SK-N-SH treated with all-trans-retinoic acid at 6 μM for 48 hours (cell line): ENCODE measurements at regions not wholly inside any gene's neighbourhood (a gene's known extent, or its start where the extent isn't known, plus 50 kb on each side); places are given as distances from the start of the nearest gene placed in this dataset.

Experiments used
- ATAC-seq: fragments of 200-7000 bp; cut with Tn5 transposase; 3 replicates; pipeline ENCODE4 v1.9.1; 2020; ENCODE audit warnings: mild to moderate bottlenecking, moderate library complexity
- ARNTL ChIP-seq: fragments of 450-650 bp; formaldehyde crosslinking; IDR thresholded peaks from 2 replicates; pipeline ENCODE4 v1.5.0; 2020; ENCODE audit warnings: low read depth, mild to moderate bottlenecking, moderate library complexity, borderline replicate concordance
- BACH2 ChIP-seq: fragments of 250-450 bp; sonication (Bioruptor Pico); IDR thresholded peaks from 2 replicates; pipeline ENCODE4 v1.9.0; 2021; ENCODE audit warnings: mild to moderate bottlenecking, borderline replicate concordance
- CSDC2 ChIP-seq: fragments of 250-450 bp; sonication (Bioruptor Pico); IDR thresholded peaks from 2 replicates; pipeline ENCODE4 v1.5.0; 2020; ENCODE audit warnings: mild to moderate bottlenecking, moderate library complexity
- ESRRG ChIP-seq: fragments of 250-450 bp; sonication (Bioruptor Pico); IDR thresholded peaks from 2 replicates; pipeline ENCODE4 v1.6.1; 2021; ENCODE audit warnings: mild to moderate bottlenecking
- GLIS3 ChIP-seq: fragments of 250-450 bp; sonication (Bioruptor Pico); IDR thresholded peaks from 2 replicates; pipeline ENCODE4 v1.5.0; 2020; ENCODE audit warnings: mild to moderate bottlenecking, moderate library complexity
- ISL1 ChIP-seq: fragments of 250-450 bp; sonication (Bioruptor Pico); IDR thresholded peaks from 2 replicates; pipeline ENCODE4 v2.1.2; 2022; ENCODE audit warnings: mild to moderate bottlenecking, moderate library complexity
- OSR1 ChIP-seq: fragments of 250-450 bp; sonication (Bioruptor Pico); IDR thresholded peaks from 2 replicates; pipeline ENCODE4 v1.8.0; 2022; ENCODE audit warnings: moderate library complexity, mild to moderate bottlenecking, inconsistent platforms
- PATZ1 ChIP-seq: fragments of 250-450 bp; sonication (Bioruptor Pico); IDR thresholded peaks from 2 replicates; pipeline ENCODE4 v1.8.0; 2020; ENCODE audit warnings: mild to moderate bottlenecking, moderate library complexity, borderline replicate concordance
- PPARA ChIP-seq: fragments of 250-450 bp; sonication (Bioruptor Pico); IDR thresholded peaks from 2 replicates; pipeline ENCODE4 v1.5.0; 2020; ENCODE audit warnings: mild to moderate bottlenecking, borderline replicate concordance
- RARB ChIP-seq: fragments of 250-450 bp; sonication (Bioruptor Pico); IDR thresholded peaks from 2 replicates; pipeline ENCODE4 v1.8.0; 2021; ENCODE audit warnings: mild to moderate bottlenecking, moderate library complexity
- SNAI2 ChIP-seq: fragments of 250-450 bp; sonication (Bioruptor Pico); IDR thresholded peaks from 2 replicates; pipeline ENCODE4 v1.5.0; 2020; ENCODE audit warnings: mild to moderate bottlenecking, moderate library complexity
- TCF4 ChIP-seq: fragments of 250-450 bp; sonication (Bioruptor Pico); IDR thresholded peaks from 2 replicates; pipeline ENCODE4 v1.8.0; 2021; ENCODE audit warnings: mild to moderate bottlenecking, moderate library complexity, borderline replicate concordance
- TSHZ2 ChIP-seq: fragments of 250-450 bp; sonication (Bioruptor Pico); IDR thresholded peaks from 2 replicates; pipeline ENCODE4 v1.5.0; 2020; ENCODE audit warnings: mild to moderate bottlenecking, moderate library complexity
- ZC3H10 ChIP-seq: fragments of 250-450 bp; sonication (Bioruptor Pico); IDR thresholded peaks from 2 replicates; pipeline ENCODE4 v1.5.1; 2021; ENCODE audit warnings: mild to moderate bottlenecking, moderate library complexity
- ZFP3 ChIP-seq: fragments of 250-450 bp; sonication (Bioruptor Pico); IDR thresholded peaks from 2 replicates; pipeline ENCODE4 v1.5.0; 2020; ENCODE audit warnings: mild to moderate bottlenecking, moderate library complexity
- ZFP30 ChIP-seq: fragments of 450-650 bp; formaldehyde crosslinking; IDR thresholded peaks from 2 replicates; pipeline ENCODE4 v1.5.0; 2022; ENCODE audit warnings: mild to moderate bottlenecking, moderate library complexity
- ZNF565 ChIP-seq: fragments of 450-650 bp; formaldehyde crosslinking; conservative IDR thresholded peaks from 2 replicates; pipeline ENCODE4 v1.5.0; 2020; ENCODE audit warnings: low read depth, mild to moderate bottlenecking, moderate library complexity
- ZNF8 ChIP-seq: fragments of 450-650 bp; formaldehyde crosslinking; IDR thresholded peaks from 2 replicates; pipeline ENCODE4 v1.5.0; 2020; ENCODE audit warnings: mild to moderate bottlenecking, moderate library complexity
- TF ChIP-seq, protein P1 (sequence below): fragments of 250-450 bp; sonication (Bioruptor Pico); IDR thresholded peaks from 2 replicates; pipeline ENCODE4 v1.5.1; 2020; ENCODE audit warnings: low read depth, mild to moderate bottlenecking, moderate library complexity
- TF ChIP-seq, protein P2 (sequence below): fragments of 250-450 bp; sonication (Bioruptor Pico); IDR thresholded peaks from 2 replicates; pipeline ENCODE4 v1.8.0; 2021; ENCODE audit warnings: low read depth, mild to moderate bottlenecking, moderate library complexity, borderline replicate concordance

DNA sequence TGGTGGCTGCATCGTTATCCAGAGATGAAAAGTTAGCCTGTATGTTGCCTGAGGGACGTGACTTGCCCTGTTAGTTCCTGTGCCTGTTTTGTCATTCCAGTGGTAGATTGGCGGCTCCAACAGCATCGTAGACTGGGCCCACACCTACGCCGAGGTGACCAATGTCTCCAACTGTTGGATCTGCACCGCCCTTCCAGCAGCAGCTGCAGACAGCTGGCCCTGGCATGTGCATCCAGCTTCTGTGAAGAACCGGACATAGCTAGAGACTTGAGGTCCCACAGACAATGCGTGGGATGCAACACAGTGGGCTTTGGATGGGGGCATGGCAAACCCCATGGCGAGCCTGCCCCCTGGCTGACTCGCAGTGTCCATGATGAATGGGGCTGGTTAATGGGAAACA lies 93.0 kb upstream of the TMPO start:
- no peak for TF ChIP-seq OSR1 (CRISPR knock-in tag)
- no peak for TF ChIP-seq TCF4
- TF ChIP-seq ZNF565 (CRISPR knock-in tag) = no peak
- TF ChIP-seq ZC3H10 (CRISPR knock-in tag) = no peak
- TF ChIP-seq SNAI2 (CRISPR knock-in tag) = no peak
- TF ChIP-seq, protein P1, sequence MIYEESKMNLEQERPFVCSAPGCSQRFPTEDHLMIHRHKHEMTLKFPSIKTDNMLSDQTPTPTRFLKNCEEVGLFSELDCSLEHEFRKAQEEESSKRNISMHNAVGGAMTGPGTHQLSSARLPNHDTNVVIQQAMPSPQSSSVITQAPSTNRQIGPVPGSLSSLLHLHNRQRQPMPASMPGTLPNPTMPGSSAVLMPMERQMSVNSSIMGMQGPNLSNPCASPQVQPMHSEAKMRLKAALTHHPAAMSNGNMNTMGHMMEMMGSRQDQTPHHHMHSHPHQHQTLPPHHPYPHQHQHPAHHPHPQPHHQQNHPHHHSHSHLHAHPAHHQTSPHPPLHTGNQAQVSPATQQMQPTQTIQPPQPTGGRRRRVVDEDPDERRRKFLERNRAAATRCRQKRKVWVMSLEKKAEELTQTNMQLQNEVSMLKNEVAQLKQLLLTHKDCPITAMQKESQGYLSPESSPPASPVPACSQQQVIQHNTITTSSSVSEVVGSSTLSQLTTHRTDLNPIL (CRISPR knock-in tag) = no peak
- no peak for TF ChIP-seq ZFP3 (CRISPR knock-in tag)
- TF ChIP-seq PATZ1 (CRISPR knock-in tag) = no peak
- TF ChIP-seq PPARA (CRISPR knock-in tag) = no peak
- TF ChIP-seq ISL1 (CRISPR knock-in tag) = no peak
- no peak for TF ChIP-seq BACH2 (CRISPR knock-in tag)
- TF ChIP-seq ESRRG (CRISPR knock-in tag) = no peak
- TF ChIP-seq RARB = no peak
- no peak for TF ChIP-seq TSHZ2
- TF ChIP-seq ZFP30 (CRISPR knock-in tag) = no peak
- TF ChIP-seq ARNTL (CRISPR knock-in tag) = no peak
- no peak for ATAC-seq

DNA sequence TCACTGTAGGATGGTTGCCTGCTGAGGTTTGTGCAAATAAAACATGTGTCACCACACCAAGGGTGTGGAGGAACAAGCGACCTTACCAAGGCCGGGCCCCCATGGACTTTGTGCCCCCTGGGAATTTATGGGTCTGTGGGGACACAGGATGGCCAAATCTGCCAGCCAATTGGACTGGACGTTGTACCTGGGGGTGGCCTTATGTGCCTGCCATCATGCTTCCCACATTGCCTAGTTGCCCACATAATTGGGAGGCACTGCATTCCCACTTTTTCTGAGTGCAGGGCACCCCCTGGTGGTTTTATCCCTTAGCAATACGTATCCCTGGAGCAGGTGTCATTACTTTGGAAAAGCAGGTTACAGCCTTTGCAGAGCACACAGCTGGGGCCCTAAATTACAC lies 92.6 kb upstream of the TMPO start:
- no peak for ATAC-seq
- no peak for TF ChIP-seq GLIS3 (CRISPR knock-in tag)
- no peak for TF ChIP-seq SNAI2 (CRISPR knock-in tag)
- no peak for TF ChIP-seq ZNF565 (CRISPR knock-in tag)
- TF ChIP-seq, protein P2, sequence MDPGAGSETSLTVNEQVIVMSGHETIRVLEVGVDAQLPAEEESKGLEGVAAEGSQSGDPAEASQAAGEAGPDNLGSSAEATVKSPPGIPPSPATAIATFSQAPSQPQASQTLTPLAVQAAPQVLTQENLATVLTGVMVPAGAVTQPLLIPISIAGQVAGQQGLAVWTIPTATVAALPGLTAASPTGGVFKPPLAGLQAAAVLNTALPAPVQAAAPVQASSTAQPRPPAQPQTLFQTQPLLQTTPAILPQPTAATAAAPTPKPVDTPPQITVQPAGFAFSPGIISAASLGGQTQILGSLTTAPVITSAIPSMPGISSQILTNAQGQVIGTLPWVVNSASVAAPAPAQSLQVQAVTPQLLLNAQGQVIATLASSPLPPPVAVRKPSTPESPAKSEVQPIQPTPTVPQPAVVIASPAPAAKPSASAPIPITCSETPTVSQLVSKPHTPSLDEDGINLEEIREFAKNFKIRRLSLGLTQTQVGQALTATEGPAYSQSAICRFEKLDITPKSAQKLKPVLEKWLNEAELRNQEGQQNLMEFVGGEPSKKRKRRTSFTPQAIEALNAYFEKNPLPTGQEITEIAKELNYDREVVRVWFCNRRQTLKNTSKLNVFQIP (CRISPR knock-in tag) = no peak
- TF ChIP-seq TCF4 = no peak
- TF ChIP-seq PPARA (CRISPR knock-in tag) = no peak
- TF ChIP-seq ZNF8 (CRISPR knock-in tag) = no peak
- no peak for TF ChIP-seq RARB
- TF ChIP-seq OSR1 (CRISPR knock-in tag) = no peak
- TF ChIP-seq ZFP3 (CRISPR knock-in tag) = no peak
- TF ChIP-seq, all 23 proteins: peak for 0

DNA sequence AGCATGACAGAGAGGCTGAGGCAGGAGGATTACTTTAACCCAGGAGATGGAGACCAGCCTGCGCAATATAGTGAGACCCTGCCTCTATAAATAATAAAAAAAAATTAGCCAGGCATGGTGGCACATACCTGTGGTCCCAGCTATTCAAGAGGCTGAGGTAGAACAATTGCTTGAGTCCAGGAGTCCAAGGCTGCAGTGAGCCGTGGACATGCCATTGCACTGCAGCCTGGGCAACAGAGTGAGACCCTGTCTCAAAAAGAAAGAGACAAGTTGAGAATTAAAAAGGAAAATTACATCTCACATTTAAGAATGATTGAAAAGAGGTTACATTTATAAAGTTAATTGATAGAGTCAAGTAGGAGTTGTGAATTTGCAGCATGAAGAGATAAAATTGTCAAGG lies 91.4 kb upstream of the TMPO start:
- no peak for ATAC-seq
- TF ChIP-seq PPARA (CRISPR knock-in tag) (no peak), TCF4 (no peak)

- ATAC-seq = peak; percentile 95
- TF ChIP-seq ARNTL (CRISPR knock-in tag) (no peak), PPARA (CRISPR knock-in tag) (no peak), ZFP30 (CRISPR knock-in tag) (no peak), CSDC2 (CRISPR knock-in tag) (no peak), ZC3H10 (CRISPR knock-in tag) (no peak), RARB (no peak)
- TF ChIP-seq, protein P2 (CRISPR knock-in tag) = no peak
Measured at GRCh38 chr12:98424726-98425401, 90.5 kb upstream of the TMPO start.
